Cardiac fibroblast (primary cell): ENCODE measurements at regions not wholly inside any gene's neighbourhood (a gene's known extent, or its start where the extent isn't known, plus 50 kb on each side); places are given as distances from the start of the nearest gene placed in this dataset.

Experiments
- DNase-seq, 2 donors: peaks; one replicate each; pipeline versions ENCODE4 v3.0.0 to v3.0.0-alpha.2; 2010; ENCODE audit warnings: low read depth in 2 of 2
- H3K4me3 ChIP-seq, 2 donors: replicated peaks in 1 of 2; 1 replicate in 1 of 2; 2 replicates in 1 of 2; pipeline ENCODE4 v1.5.1; 2011; ENCODE audit warnings: low read depth in 2 of 2, low read length in 2 of 2, mild to moderate bottlenecking in 2 of 2, moderate library complexity in 1 of 2
- TF ChIP-seq, protein P1 (sequence below): IDR thresholded peaks from one replicate; pipeline ENCODE4 v1.5.1; 2011; ENCODE audit warnings: low read depth, mild to moderate bottlenecking, low read length, inconsistent platforms

- no peak overlapping the region for H3K4me3 ChIP-seq
- TF ChIP-seq, protein P1, sequence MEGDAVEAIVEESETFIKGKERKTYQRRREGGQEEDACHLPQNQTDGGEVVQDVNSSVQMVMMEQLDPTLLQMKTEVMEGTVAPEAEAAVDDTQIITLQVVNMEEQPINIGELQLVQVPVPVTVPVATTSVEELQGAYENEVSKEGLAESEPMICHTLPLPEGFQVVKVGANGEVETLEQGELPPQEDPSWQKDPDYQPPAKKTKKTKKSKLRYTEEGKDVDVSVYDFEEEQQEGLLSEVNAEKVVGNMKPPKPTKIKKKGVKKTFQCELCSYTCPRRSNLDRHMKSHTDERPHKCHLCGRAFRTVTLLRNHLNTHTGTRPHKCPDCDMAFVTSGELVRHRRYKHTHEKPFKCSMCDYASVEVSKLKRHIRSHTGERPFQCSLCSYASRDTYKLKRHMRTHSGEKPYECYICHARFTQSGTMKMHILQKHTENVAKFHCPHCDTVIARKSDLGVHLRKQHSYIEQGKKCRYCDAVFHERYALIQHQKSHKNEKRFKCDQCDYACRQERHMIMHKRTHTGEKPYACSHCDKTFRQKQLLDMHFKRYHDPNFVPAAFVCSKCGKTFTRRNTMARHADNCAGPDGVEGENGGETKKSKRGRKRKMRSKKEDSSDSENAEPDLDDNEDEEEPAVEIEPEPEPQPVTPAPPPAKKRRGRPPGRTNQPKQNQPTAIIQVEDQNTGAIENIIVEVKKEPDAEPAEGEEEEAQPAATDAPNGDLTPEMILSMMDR: no peak
- DNase-seq: no peak
Measured at GRCh38 chr6:153207006-153207405, 75.9 kb upstream of the RGS17 start.

GRCh38 chr6:153192943-153193885 lies 62.1 kb upstream of the RGS17 start:
- TF ChIP-seq, protein P1: no peak
- no peak overlapping the region for H3K4me3 ChIP-seq
- no peak for DNase-seq

- TF ChIP-seq, protein P1: no peak
- H3K4me3 ChIP-seq: no peak overlapping the region
- no peak for DNase-seq
Measured at GRCh38 chr6:153183925-153184324, 52.8 kb upstream of the RGS17 start.
